WTC11 (cell line): ENCODE measurements at regions not wholly inside any gene's neighbourhood (a gene's known extent, or its start where the extent isn't known, plus 50 kb on each side); places are given as distances from the start of the nearest gene placed in this dataset.

ENCODE experiments used
- CTCF ChIP-seq: fragments of 200-600 bp; IDR thresholded peaks from 2 replicates; pipeline ENCODE4 v1.8.0; 2022; ENCODE audit warnings: antibody characterized with exemption
- HMGA2 ChIP-seq: fragments of 250-450 bp; sonication (Bioruptor Pico); IDR thresholded peaks from 2 replicates; pipeline ENCODE4 v1.4.0; 2021; ENCODE audit warnings: mild to moderate bottlenecking, moderate library complexity
- MXD4 ChIP-seq: fragments of 250-450 bp; sonication (Bioruptor Pico); IDR thresholded peaks from 2 replicates; pipeline ENCODE4 v1.8.0; 2021; ENCODE audit warnings: mild to moderate bottlenecking, moderate library complexity, borderline replicate concordance
- STAT6 ChIP-seq: sonication (generic); formaldehyde crosslinking; conservative IDR thresholded peaks from 2 replicates; pipeline ENCODE4 v1.8.1; 2023; ENCODE audit warnings: mild to moderate bottlenecking, low read depth, missing genetic modification reagents, moderate library complexity
- TP53 ChIP-seq: sonication (generic); formaldehyde crosslinking; IDR thresholded peaks from 2 replicates; pipeline ENCODE4 v1.8.1; 2023; ENCODE audit warnings: mild to moderate bottlenecking, missing genetic modification reagents
- ZNF232 ChIP-seq: sonication (generic); formaldehyde crosslinking; IDR thresholded peaks from 2 replicates; pipeline ENCODE4 v1.8.0; 2022; ENCODE audit warnings: mild to moderate bottlenecking, missing genetic modification reagents

GRCh38 chr6:99147206-99147605 lies 199.5 kb upstream of the FBXL4 start:
- TF ChIP-seq MXD4 (no peak), CTCF (no peak), TP53 (CRISPR knock-in tag) (no peak), HMGA2 (CRISPR knock-in tag) (no peak), ZNF232 (CRISPR knock-in tag) (no peak), STAT6 (CRISPR knock-in tag) (no peak)
